Choroid plexus epithelial cell (primary cell): ENCODE measurements at regions not wholly inside any gene's neighbourhood (a gene's known extent, or its start where the extent isn't known, plus 50 kb on each side); places are given as distances from the start of the nearest gene placed in this dataset.

Experiments used
- DNase-seq: peaks from one replicate; pipeline ENCODE4 v3.0.0-alpha.2; 2010; ENCODE audit warnings: low read depth
- H3K4me3 ChIP-seq: 2 replicates; pipeline ENCODE4 v1.5.1; 2011; ENCODE audit warnings: low read depth, mild to moderate bottlenecking, control low read depth, low read length, moderate library complexity
- TF ChIP-seq, protein P1 (sequence below): conservative IDR thresholded peaks from 2 replicates; pipeline ENCODE4 v1.5.1; 2011; ENCODE audit warnings: low read depth, mild to moderate bottlenecking, control low read depth, inconsistent platforms, low read length, moderate library complexity

DNA sequence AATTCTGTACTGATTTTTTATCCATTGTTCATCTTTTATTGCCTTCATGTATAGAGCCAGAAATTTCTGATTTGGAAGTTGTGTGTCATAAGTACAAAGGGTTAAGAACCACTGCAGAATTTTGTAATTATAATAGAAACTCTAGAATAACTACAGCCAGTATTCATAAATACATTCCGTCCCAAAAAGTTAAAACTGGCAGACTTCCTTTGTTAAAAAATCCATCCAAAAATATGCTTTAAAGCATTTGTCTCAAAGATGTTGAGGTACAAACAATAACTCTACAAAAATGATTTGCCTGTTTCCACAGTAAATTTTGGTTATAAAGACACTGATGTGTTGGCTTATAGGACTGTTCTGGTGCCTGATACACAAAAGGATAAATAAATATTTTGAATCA is 436.6 kb downstream of the DTWD2 start:
- no peak overlapping the region for H3K4me3 ChIP-seq
- no peak for DNase-seq
- TF ChIP-seq, protein P1, sequence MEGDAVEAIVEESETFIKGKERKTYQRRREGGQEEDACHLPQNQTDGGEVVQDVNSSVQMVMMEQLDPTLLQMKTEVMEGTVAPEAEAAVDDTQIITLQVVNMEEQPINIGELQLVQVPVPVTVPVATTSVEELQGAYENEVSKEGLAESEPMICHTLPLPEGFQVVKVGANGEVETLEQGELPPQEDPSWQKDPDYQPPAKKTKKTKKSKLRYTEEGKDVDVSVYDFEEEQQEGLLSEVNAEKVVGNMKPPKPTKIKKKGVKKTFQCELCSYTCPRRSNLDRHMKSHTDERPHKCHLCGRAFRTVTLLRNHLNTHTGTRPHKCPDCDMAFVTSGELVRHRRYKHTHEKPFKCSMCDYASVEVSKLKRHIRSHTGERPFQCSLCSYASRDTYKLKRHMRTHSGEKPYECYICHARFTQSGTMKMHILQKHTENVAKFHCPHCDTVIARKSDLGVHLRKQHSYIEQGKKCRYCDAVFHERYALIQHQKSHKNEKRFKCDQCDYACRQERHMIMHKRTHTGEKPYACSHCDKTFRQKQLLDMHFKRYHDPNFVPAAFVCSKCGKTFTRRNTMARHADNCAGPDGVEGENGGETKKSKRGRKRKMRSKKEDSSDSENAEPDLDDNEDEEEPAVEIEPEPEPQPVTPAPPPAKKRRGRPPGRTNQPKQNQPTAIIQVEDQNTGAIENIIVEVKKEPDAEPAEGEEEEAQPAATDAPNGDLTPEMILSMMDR, result no peak

DNA sequence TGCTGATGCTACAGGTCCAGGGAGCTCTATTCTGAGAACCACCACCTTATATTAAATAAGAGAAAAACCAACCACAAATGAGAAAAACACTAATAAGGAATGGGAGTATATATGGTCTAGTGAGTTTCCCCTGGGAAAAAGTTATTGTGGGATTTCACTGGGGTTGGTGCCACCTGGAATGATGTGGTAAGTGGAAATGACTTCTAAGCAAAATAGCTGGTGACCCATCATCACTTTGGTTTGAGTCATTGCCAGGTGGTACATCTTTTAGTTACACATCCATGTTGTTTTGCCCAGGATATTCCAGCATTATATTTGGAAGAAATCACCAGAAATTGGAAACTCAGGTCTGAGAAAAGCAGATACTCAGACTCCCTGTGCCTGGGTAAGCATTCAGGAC is 437.3 kb downstream of the DTWD2 start:
- no peak overlapping the region for H3K4me3 ChIP-seq
- DNase-seq, result no peak
- TF ChIP-seq, protein P1, result no peak

DNA sequence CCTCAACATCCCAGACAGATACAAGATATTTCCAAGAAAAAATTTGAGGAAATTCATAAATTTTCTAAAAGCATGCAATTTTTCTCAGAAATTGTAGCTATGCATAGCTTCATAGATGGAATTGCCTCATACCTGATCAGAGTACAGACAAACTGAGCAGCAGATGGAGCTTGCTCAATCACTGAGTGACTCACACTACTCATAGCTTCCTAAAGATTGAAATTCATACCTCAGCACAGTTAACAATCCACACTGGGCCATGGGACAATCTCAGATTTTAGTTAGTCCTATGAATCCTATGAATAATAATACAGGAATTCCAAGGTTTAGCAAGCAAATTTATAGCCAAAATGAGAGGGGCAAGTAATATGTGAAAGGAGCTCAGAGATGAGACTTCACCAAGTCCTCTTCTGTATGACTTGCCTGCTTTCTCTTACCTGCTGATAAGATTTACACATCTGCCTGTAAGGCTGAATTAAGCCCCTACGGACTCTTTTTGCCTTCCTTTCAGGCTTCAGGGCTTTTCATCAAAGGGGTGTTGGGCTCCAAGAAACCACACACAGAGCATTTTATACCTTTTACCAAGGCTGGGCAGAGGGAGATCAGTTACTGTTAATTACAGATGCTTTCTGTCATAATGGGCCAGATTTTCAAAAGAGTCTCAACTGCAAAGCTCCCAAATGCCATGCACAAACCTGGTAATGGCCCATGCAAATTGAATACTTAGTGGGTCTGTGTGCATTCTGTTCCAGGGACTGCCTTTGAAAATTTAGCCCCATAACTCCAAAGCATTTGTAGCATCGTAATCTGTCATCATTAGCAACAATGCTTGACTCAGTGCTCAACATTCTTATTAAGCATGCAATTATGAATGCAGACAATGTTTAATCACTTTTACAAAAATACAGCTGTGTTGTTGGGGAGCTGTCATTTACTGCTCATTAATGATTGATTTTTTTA is 439.3 kb downstream of the DTWD2 start:
- TF ChIP-seq, protein P1, result no peak
- no peak overlapping the region for H3K4me3 ChIP-seq
- DNase-seq, result peak; percentile 52

DNA sequence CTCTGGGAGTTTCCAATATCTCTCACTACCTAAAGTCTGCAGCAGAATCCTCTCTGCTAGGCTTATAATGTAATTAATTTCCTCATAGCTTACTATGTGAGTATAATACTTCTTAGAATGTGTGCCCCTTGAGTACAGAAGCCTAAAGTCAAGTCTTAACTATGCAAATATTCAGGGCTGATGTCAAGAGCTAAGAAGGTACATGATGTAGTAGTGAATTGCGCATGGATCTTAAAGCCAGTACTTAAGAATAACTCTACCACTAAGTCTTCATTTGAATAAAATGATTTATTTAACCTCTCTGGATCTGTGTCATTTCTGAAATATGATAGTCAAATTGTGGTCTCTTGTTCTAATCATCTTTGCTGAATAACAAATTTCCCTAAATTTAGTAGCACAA is 442.9 kb downstream of the DTWD2 start:
- H3K4me3 ChIP-seq, result no peak overlapping the region
- no peak for DNase-seq
- TF ChIP-seq, protein P1, result no peak

DNA sequence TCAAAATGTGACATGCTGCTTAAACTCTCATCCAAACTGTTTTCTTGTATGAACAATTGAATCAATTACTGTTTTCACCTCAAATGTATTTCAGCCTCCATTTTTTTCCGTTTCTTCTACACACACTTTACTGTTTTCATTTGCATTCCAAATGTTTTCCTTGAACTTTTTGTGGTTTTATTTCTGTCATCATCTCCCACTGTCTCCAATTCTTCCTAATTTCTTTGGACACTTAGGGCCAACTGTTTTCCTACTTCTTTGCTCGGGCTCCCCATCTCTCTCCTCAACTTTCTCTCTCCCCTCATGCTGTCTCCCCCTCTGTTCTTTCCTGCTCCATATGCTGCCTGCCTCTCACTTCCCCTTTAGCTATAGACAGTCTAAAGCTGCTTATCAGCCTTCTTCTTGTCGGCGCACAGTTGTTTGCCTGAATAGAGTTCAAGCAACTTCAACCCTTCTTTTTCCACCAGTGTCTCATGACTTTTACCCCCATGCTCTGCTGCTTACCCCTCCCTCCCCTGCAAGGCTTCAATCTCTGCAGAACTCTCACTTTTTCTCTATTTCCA is 443.4 kb downstream of the DTWD2 start:
- H3K4me3 ChIP-seq, result no peak overlapping the region
- TF ChIP-seq, protein P1, result no peak
- no peak for DNase-seq

DNA sequence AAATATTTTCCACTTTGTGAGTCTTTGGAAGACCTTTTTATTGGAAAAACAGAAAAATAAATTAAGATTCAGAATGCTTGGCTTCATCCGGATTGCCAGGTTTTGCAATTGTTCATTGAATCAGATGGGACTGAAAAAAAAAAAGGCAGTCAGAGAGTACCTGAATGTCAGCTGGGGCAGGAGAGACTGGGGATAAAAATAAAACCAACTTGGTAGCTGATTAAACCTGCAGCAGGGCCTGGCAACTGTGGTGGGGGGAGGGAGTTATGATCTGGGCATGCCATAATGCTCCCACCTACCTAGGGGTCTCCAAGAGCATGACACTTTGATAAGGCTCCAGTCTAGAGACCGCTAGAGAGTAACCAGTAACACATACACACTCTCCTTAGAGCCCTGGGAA is 454.4 kb downstream of the DTWD2 start:
- TF ChIP-seq, protein P1, result no peak
- DNase-seq, result no peak
- H3K4me3 ChIP-seq, result no peak overlapping the region
